ENCODE measurements at regions not wholly inside any gene's neighbourhood (a gene's known extent, or its start where the extent isn't known, plus 50 kb on each side); places are given as distances from the start of the nearest gene placed in this dataset.

DNA sequence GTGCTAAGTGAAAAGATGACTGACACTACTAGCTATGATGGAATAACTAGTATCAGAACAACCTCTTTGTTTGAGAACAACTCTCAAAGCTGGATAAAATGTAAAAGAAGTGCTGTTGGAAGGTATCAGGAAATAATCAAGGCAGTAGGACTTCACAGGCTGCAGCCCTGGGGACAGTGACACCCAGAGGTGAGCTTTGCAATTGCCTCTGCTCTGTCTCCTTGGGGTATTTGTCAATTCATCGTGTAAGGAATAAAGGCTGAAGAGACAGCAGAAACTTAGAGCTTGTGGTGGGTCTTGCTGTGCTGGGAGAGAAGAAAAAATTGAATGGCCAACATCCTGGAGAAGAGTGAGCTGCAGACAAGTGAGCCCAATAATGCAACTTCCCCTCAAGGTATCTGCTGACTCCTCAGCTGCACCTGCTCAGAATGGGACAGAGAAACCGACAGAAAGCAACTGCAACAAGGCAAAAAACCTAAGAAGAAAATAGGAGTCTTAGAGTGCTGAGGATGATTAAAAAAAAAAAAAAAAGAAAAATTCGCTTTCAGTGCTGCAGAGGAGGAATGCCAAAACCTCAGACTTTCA, 141.1 kb downstream of the RCN1 start:
- TF ChIP-seq CTCF (IDR thresholded peaks at IDR 0.05), result no peak
- no peaks in the 10 kb centered on the region for H3K4me1 ChIP-seq (ENCODE audit: control insufficient read depth in 1 of 2, insufficient read depth in 1 of 2, low read depth in 1 of 2, low read length in 1 of 2)
- peaks cover 21% of the 10 kb centered on the region for H3K27me3 ChIP-seq
- no peaks in the 10 kb centered on the region for H3K36me3 ChIP-seq
- no peak overlapping the region for H3K4me3 ChIP-seq (ENCODE audit: low read depth in 1 of 2, low read length in 1 of 2)
- H3K27ac ChIP-seq, result no peak overlapping the region
- H3K9me3 ChIP-seq, result no peaks in the 10 kb centered on the region

- Histone ChIP-seq H3K27ac (no peak overlapping the region), H3K27me3 (peaks cover 21% of the 10 kb centered on the region), H3K4me3 (ENCODE audit: low read depth in 1 of 2, low read length in 1 of 2) (no peak overlapping the region), H3K4me1 (ENCODE audit: control insufficient read depth in 1 of 2, insufficient read depth in 1 of 2, low read depth in 1 of 2, low read length in 1 of 2) (no peaks in the 10 kb centered on the region), H3K9me3 (no peaks in the 10 kb centered on the region), H3K36me3 (no peaks in the 10 kb centered on the region)
- no peak for TF ChIP-seq CTCF (IDR thresholded peaks at IDR 0.05)
Observed at GRCh38 chr11:32232516-32232915, 141.6 kb downstream of the RCN1 start.

DNA sequence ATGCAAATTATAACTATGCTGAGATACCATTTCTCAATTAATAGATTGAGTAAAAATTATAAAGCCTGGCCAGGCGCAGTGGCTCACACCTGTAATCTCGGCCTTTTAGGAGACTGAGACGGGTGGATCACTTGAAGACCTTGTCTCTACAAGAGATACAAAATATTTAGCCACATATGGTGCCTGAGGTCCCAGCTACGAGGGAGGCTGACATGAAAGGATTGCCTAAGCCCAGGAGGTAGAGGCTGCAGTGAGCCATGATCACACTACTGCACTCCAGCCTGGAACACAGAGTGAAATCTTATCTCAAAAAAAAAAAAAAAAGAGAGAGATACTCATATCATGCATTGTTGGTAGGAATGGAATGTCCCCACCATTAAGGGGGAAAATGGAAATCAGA, 142.4 kb downstream of the RCN1 start:
- TF ChIP-seq CTCF (IDR thresholded peaks at IDR 0.05), result no peak
- H3K36me3 ChIP-seq, result no peaks in the 10 kb centered on the region
- H3K27me3 ChIP-seq, result peaks cover 21% of the 10 kb centered on the region
- no peaks in the 10 kb centered on the region for H3K4me1 ChIP-seq (ENCODE audit: control insufficient read depth in 1 of 2, insufficient read depth in 1 of 2, low read depth in 1 of 2, low read length in 1 of 2)
- no peak overlapping the region for H3K27ac ChIP-seq
- no peak overlapping the region for H3K4me3 ChIP-seq (ENCODE audit: low read depth in 1 of 2, low read length in 1 of 2)
- no peaks in the 10 kb centered on the region for H3K9me3 ChIP-seq

GRCh38 chr11:32233928-32234327, 143.1 kb downstream of the RCN1 start:
- no peaks in the 10 kb centered on the region for H3K9me3 ChIP-seq
- no peak overlapping the region for H3K27ac ChIP-seq
- TF ChIP-seq CTCF (IDR thresholded peaks at IDR 0.05), result no peak
- H3K4me3 ChIP-seq (ENCODE audit: low read depth in 1 of 2, low read length in 1 of 2), result no peak overlapping the region
- no peaks in the 10 kb centered on the region for H3K36me3 ChIP-seq
- peaks cover 21% of the 10 kb centered on the region for H3K27me3 ChIP-seq
- no peaks in the 10 kb centered on the region for H3K4me1 ChIP-seq (ENCODE audit: control insufficient read depth in 1 of 2, insufficient read depth in 1 of 2, low read depth in 1 of 2, low read length in 1 of 2)

DNA sequence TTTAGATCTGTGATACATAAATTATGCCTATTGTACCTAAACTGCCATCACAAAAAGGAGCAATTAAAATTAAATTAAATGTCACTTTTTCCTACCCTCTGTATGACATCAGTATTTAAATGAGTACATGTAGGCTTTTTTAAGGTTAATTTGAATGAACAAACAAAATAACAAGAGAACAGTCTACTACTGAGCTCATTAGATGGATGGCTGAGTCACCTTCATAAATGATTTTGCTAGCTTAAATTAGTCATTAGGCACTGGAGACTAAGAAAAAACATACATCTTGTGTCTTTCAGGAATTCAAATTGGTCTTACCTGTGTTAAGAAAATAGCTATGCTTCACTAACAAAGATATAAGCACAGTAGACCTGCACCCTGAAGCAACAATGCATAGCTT, 153.6 kb downstream of the RCN1 start:
- TF ChIP-seq CTCF (IDR thresholded peaks at IDR 0.05), result no peak
- H3K36me3 ChIP-seq, result no peaks in the 10 kb centered on the region
- no peak overlapping the region for H3K27ac ChIP-seq
- H3K27me3 ChIP-seq, result no peaks in the 10 kb centered on the region
- H3K4me1 ChIP-seq (ENCODE audit: control insufficient read depth in 1 of 2, insufficient read depth in 1 of 2, low read depth in 1 of 2, low read length in 1 of 2), result no peaks in the 10 kb centered on the region
- no peaks in the 10 kb centered on the region for H3K9me3 ChIP-seq
- no peak overlapping the region for H3K4me3 ChIP-seq (ENCODE audit: low read depth in 1 of 2, low read length in 1 of 2)

DNA sequence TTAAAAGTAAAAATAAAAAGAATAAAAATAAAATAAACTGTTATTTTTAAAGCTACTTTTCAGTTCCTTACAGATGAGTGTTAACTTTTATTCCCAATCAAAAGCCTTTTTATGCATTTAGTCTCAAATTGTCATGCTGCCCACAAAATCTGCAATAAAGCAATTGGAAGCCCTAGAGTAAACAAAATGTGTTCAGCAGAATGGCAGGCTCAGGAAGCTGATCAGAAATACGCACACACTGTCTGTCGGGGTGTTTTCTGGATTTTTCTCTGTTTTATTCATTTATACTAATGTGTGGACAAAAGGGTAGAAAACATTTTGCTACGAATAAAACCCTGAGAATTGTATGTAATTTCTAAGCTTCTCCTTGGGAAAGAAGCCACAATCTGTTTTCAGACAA, 162.8 kb downstream of the RCN1 start:
- no peaks in the 10 kb centered on the region for H3K36me3 ChIP-seq
- no peak overlapping the region for H3K27ac ChIP-seq
- no peaks in the 10 kb centered on the region for H3K27me3 ChIP-seq
- H3K4me1 ChIP-seq (ENCODE audit: control insufficient read depth in 1 of 2, insufficient read depth in 1 of 2, low read depth in 1 of 2, low read length in 1 of 2), result no peaks in the 10 kb centered on the region
- no peak overlapping the region for H3K4me3 ChIP-seq (ENCODE audit: low read depth in 1 of 2, low read length in 1 of 2)
- no peak for TF ChIP-seq CTCF (IDR thresholded peaks at IDR 0.05)
- H3K9me3 ChIP-seq, result no peaks in the 10 kb centered on the region
